ENCODE measurements at regions not wholly inside any gene's neighbourhood (a gene's known extent, or its start where the extent isn't known, plus 50 kb on each side); places are given as distances from the start of the nearest gene placed in this dataset.

GRCh38 chr22:47736186-47737034 lies 974.0 kb downstream of the TBC1D22A start (continued):
- TF ChIP-seq BATF2 (CRISPR knock-in tag; IDR thresholded peaks at IDR 0.05): no peak
- TF ChIP-seq RBM39 (IDR thresholded peaks at IDR 0.05; ENCODE audit: low read depth, low read length, poor library complexity, severe bottlenecking): no peak
- no peak for TF ChIP-seq SP1 (IDR thresholded peaks at IDR 0.05)
- no peak for TF ChIP-seq SP1 (CRISPR knock-in tag; IDR thresholded peaks at IDR 0.05)
- TF ChIP-seq ZBTB46 (CRISPR knock-in tag; IDR thresholded peaks at IDR 0.05; ENCODE audit: borderline replicate concordance): no peak
- no peak for TF ChIP-seq ZNF180 (CRISPR knock-in tag; IDR thresholded peaks at IDR 0.05; ENCODE audit: borderline replicate concordance, low read depth)
- no peak for TF ChIP-seq THRA (CRISPR knock-in tag; IDR thresholded peaks at IDR 0.05; ENCODE audit: borderline replicate concordance)

GRCh38 chr22:47734511-47734910 lies 972.1 kb downstream of the TBC1D22A start:
- no peak for FAIRE-seq
- BruUV-seq (replicated peaks): no TSS peak

More at GRCh38 chr22:47734511-47734910, 972.1 kb downstream of the TBC1D22A start:
- H3K79me2 ChIP-seq (ENCODE audit: insufficient read depth, low read length): no peaks in the 10 kb centered on the region
- TF ChIP-seq MTERF4 (CRISPR knock-in tag; IDR thresholded peaks at IDR 0.05) (no peak), XBP1 (CRISPR knock-in tag; IDR thresholded peaks at IDR 0.05) (no peak), THAP7 (CRISPR knock-in tag; IDR thresholded peaks at IDR 0.05) (no peak), NFKBIZ (CRISPR knock-in tag; IDR thresholded peaks at IDR 0.05) (no peak), SALL2 (CRISPR knock-in tag; IDR thresholded peaks at IDR 0.05) (no peak), GABPA (IDR thresholded peaks at IDR 0.05; ENCODE audit: low read depth, low read length) (no peak), GABPA (CRISPR knock-in tag; IDR thresholded peaks at IDR 0.05; ENCODE audit: low read depth) (no peak), PHF5A (CRISPR knock-in tag; IDR thresholded peaks at IDR 0.05; ENCODE audit: low read depth, unreplicated experiment) (no peak)
- no peak overlapping the region for H2AFZ ChIP-seq (ENCODE audit: low read length)
- no peaks in the 10 kb centered on the region for H3K36me3 ChIP-seq (replicated peaks in 1 of 2; ENCODE audit: control insufficient read depth in 1 of 2, insufficient read depth in 2 of 2, low read length in 2 of 2)
- 16% methylated on average over 7 of the region's 7 CpGs for WGBS (ENCODE audit: low lambda C conversion rate)
- ChIA-PET CTCF (ENCODE audit: low intra/inter-chr PET ratio, low total read pairs) (no interaction called here), POLR2A (no interaction called here)
- no peak overlapping the region for H3K4me2 ChIP-seq (ENCODE audit: low read depth, low read length)
- no peak overlapping the region for H3K4me3 ChIP-seq (replicated peaks in 1 of 3; ENCODE audit: insufficient read depth in 1 of 3, low read depth in 2 of 3, low read length in 3 of 3)
- intact Hi-C loops (cut with micrococcal nuclease; ENCODE audit: unreplicated experiment) (no loop called here), in situ Hi-C loops (cut with HindIII; ENCODE audit: extremely low pct_ligation_motif_present, low pct_unique_long_range_greater_than_20kb) (no loop called here)
- H3K9me3 ChIP-seq (ENCODE audit: low read length): peaks cover 7% of the 10 kb centered on the region
- ATAC-seq: no peak
- H3K27ac ChIP-seq (ENCODE audit: extremely low read length, insufficient read depth, low read length): no peak overlapping the region
- H3K9ac ChIP-seq (ENCODE audit: insufficient read depth, low read depth, low read length): no peak overlapping the region
- DNase-seq (ENCODE audit: low spot score): no peak
- H3K4me1 ChIP-seq (ENCODE audit: insufficient read depth, low read length): no peaks in the 10 kb centered on the region
- H4K20me1 ChIP-seq (ENCODE audit: insufficient read depth, low read length): no peaks in the 10 kb centered on the region
- peaks cover 0 to 20% of the 10 kb centered on the region in 2 experiments; a peak in 2 of 5 replicates for H3K27me3 ChIP-seq (ENCODE audit: control insufficient read depth in 1 of 2, insufficient read depth in 2 of 2, low read length in 2 of 2)

Data from HepG2 (cell line).